ENCODE measurements at regions not wholly inside any gene's neighbourhood (a gene's known extent, or its start where the extent isn't known, plus 50 kb on each side); places are given as distances from the start of the nearest gene placed in this dataset.

DNA sequence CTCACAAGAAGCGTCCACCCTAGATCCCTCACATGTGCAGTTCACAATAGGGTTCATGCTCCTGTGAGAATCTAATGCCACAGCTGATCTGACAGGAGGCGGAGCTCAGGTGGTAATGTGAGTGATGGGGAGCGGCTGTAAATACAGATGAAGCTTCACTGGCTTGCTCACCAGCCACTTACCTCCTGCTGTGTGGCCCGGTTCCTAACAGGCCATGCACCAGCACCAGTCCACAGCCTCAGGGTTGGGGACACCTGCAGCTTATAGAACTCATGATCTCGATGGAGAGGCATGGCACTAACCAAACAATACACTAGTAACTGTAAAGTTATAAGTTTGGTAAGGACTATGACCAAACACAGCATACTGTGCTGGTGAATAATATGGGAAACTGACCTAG, 368.0 kb upstream of the CDH5 start:
- Histone ChIP-seq H3K4me3 (ENCODE audit: low read depth, low read length) (no peak overlapping the region), H3K36me3 (ENCODE audit: control insufficient read depth, insufficient read depth, low read length) (no peaks in the 10 kb centered on the region), H3K27me3 (ENCODE audit: control insufficient read depth, insufficient read depth, low read length) (no peaks in the 10 kb centered on the region)
- FAIRE-seq (no peak), DNase-seq (ENCODE audit: low read depth) (no peak)
- TF ChIP-seq, protein P1, sequence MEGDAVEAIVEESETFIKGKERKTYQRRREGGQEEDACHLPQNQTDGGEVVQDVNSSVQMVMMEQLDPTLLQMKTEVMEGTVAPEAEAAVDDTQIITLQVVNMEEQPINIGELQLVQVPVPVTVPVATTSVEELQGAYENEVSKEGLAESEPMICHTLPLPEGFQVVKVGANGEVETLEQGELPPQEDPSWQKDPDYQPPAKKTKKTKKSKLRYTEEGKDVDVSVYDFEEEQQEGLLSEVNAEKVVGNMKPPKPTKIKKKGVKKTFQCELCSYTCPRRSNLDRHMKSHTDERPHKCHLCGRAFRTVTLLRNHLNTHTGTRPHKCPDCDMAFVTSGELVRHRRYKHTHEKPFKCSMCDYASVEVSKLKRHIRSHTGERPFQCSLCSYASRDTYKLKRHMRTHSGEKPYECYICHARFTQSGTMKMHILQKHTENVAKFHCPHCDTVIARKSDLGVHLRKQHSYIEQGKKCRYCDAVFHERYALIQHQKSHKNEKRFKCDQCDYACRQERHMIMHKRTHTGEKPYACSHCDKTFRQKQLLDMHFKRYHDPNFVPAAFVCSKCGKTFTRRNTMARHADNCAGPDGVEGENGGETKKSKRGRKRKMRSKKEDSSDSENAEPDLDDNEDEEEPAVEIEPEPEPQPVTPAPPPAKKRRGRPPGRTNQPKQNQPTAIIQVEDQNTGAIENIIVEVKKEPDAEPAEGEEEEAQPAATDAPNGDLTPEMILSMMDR (IDR thresholded peaks at IDR 0.05; ENCODE audit: insufficient read depth, low read length, severe bottlenecking), result no peak

DNA sequence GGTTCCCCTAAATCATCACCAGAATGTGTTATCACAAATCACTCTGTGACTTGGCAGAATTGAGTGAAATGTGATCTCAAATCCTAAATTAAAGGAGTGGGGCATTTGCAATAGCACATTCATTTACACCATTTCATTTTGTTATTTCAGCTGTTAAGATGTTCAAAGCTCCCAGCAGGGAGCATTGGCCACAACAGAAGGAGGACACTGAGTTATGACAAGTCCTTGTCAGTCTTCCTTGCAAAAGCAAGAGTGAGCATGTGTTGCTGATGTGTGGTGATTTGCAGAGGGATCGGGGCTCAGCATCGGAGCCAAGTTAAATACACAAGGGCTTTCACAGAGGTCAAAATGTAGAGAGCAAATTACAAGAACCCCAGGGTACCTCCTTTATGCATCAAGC, 372.2 kb upstream of the CDH5 start:
- peaks cover 2% of the 10 kb centered on the region for H3K27me3 ChIP-seq (ENCODE audit: control insufficient read depth, insufficient read depth, low read length)
- TF ChIP-seq, protein P1 (IDR thresholded peaks at IDR 0.05; ENCODE audit: insufficient read depth, low read length, severe bottlenecking), result no peak
- no peak for FAIRE-seq

DNA sequence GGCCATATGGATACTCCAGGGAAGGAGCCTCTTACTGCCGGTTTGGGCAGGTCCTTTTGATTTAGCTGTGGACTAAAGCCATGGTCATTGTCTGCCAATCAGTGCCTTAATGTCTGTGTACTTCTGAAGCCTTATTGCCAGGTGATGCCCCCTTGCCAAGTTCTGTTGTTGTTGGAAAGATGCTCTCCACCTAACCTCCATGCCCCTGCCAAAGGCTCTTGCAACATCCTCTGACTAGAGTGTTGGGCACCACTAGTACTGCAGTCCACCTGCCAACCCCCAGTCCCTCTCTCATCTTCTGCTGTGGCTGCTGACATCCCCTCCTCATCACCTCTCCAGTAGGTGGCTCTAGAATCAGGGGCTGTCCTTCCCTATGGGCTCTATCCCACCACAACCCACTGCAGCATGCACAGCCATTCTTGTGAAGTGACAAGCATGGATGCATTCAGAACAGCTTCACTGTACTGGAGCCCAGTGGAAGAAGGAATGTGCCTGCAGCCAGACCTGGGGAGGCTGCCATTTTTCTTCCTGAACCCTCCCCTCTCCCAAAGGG, 375.3 kb upstream of the CDH5 start:
- peaks cover 5% of the 10 kb centered on the region for H3K27me3 ChIP-seq (ENCODE audit: control insufficient read depth, insufficient read depth, low read length)
- DNase-seq (ENCODE audit: low read depth), result no peak
- FAIRE-seq, result no peak
- no peak overlapping the region for H3K4me3 ChIP-seq (ENCODE audit: low read depth, low read length)
- no peaks in the 10 kb centered on the region for H3K36me3 ChIP-seq (ENCODE audit: control insufficient read depth, insufficient read depth, low read length)
- TF ChIP-seq, protein P1 (IDR thresholded peaks at IDR 0.05; ENCODE audit: insufficient read depth, low read length, severe bottlenecking), result no peak

More for the DNA sequence above, 372.2 kb upstream of the CDH5 start:
- no peak for DNase-seq (ENCODE audit: low read depth)
- no peak overlapping the region for H3K4me3 ChIP-seq (ENCODE audit: low read depth, low read length)
- no peaks in the 10 kb centered on the region for H3K36me3 ChIP-seq (ENCODE audit: control insufficient read depth, insufficient read depth, low read length)

DNA sequence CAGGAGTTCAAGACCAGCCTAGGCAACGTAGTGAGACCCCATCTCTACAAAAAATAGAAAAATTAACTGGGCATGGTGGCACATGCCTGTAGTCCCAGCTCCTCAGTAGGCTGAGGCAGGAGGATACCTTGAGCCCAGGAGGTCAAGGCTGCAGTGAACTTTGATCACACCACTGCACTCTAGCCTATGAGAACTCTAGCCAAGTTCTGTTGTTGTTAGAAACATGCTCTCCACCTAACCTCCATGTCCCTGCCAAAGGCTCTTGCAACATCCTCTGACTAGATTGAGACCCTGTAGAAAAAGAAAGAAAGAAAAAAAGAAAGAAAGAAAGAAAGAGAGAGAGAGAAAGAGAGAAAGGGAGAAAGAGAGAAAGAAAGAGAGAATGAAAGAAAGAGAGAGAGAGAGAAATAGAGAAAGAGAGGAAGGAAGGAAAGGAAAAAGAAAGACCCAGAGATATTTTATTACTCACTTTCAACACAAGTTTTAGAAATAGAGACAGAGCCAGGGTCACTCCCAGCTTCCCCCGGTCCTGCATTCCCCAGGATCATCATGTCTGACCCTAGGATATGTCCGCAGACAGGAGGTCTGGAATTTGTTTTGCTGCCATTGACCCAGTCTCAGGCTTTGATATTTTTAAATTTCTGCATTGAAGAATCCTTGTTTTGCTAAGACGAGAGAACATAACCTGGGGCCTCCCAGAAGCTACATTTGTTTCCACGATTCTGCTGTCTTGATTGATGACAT, 376.5 kb upstream of the CDH5 start:
- no peak overlapping the region for H3K4me3 ChIP-seq (ENCODE audit: low read depth, low read length)
- H3K27me3 ChIP-seq (ENCODE audit: control insufficient read depth, insufficient read depth, low read length), result peaks cover 5% of the 10 kb centered on the region
- DNase-seq (ENCODE audit: low read depth) (no peak), FAIRE-seq (no peak)
- no peaks in the 10 kb centered on the region for H3K36me3 ChIP-seq (ENCODE audit: control insufficient read depth, insufficient read depth, low read length)
- TF ChIP-seq, protein P1 (IDR thresholded peaks at IDR 0.05; ENCODE audit: insufficient read depth, low read length, severe bottlenecking), result no peak

DNA sequence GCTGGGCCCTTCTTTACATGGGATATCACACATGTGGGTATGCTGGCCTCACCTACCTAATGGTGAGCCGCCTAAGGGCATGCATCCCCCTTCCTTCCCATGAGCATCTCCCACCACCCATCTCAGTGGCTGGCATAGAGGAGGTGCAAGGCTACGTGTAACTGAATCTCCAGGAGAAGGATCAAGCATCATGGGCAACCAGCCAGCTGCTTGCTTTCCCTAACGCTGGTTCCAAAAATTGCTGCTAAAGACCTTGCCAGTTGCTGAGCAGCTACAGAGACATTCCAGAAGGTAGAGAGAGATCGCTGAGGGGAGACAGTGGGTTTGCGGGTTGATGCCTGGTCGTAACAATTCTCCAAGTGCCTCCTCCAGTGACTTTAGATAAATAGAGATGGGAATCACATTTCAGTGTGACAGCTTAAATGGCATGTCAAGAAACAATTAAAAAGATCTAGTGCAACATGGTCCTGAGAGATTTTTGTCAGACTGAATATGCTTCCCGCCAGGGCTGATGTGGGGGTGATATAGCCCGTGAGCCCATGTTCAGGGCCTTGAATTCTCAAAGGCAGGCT, 378.4 kb upstream of the CDH5 start:
- Histone ChIP-seq H3K36me3 (ENCODE audit: control insufficient read depth, insufficient read depth, low read length) (no peaks in the 10 kb centered on the region), H3K4me3 (ENCODE audit: low read depth, low read length) (no peak overlapping the region), H3K27me3 (ENCODE audit: control insufficient read depth, insufficient read depth, low read length) (peaks cover 5% of the 10 kb centered on the region)
- DNase-seq (ENCODE audit: low read depth) (no peak), FAIRE-seq (no peak)
- TF ChIP-seq, protein P1 (IDR thresholded peaks at IDR 0.05; ENCODE audit: insufficient read depth, low read length, severe bottlenecking), result no peak

Data from bronchial epithelial cell (primary cell).